ENCODE measurements at regions not wholly inside any gene's neighbourhood (a gene's known extent, or its start where the extent isn't known, plus 50 kb on each side); places are given as distances from the start of the nearest gene placed in this dataset.
"Not testable (repeated sequence)": the region's sequence is repeated elsewhere in the genome, so short reads cannot be mapped to it uniquely, and the experiment has no call there.

- DNase-seq, result no peak
Measured at GRCh38 chr6:56904068-56904467, 50.8 kb upstream of the BEND6 start.

- peak; percentile 54 to 74 (median 56) for DNase-seq
Measured at GRCh38 chr6:56902641-56903464, 52.1 kb upstream of the BEND6 start.

- DNase-seq, result no peak
Measured at GRCh38 chr6:56900784-56901183, 54.1 kb upstream of the BEND6 start.

- DNase-seq, result no peak
Measured at GRCh38 chr6:56899753-56900152, 55.2 kb upstream of the BEND6 start.

GRCh38 chr6:56899311-56899710 is 55.6 kb upstream of the BEND6 start:
- DNase-seq, result no peak

GRCh38 chr6:56897789-56898529 is 56.9 kb upstream of the BEND6 start:
- DNase-seq, result no peak

- no peak for DNase-seq
Measured at GRCh38 chr6:56891754-56892153, 63.2 kb upstream of the BEND6 start.

GRCh38 chr6:56890683-56891429 is 64.1 kb upstream of the BEND6 start:
- peak; percentile 72 to 85 (median 84) for DNase-seq

GRCh38 chr6:56890066-56890465 is 64.8 kb upstream of the BEND6 start:
- DNase-seq, result no peak

GRCh38 chr6:56889492-56889891 is 65.4 kb upstream of the BEND6 start:
- no peak for DNase-seq

- no peak for DNase-seq
Measured at GRCh38 chr6:56888687-56889086, 66.2 kb upstream of the BEND6 start.

- no peak for DNase-seq
Measured at GRCh38 chr6:56887086-56887485, 67.8 kb upstream of the BEND6 start.

- no peak for DNase-seq
Measured at GRCh38 chr6:56877922-56878321, 77.0 kb upstream of the BEND6 start.

GRCh38 chr6:56875961-56876360 is 78.9 kb upstream of the BEND6 start:
- no peak for DNase-seq

- DNase-seq, result no peak
Measured at GRCh38 chr6:56875523-56875922, 79.4 kb upstream of the BEND6 start.

- DNase-seq, result no peak
Measured at GRCh38 chr6:56874328-56874727, 80.6 kb upstream of the BEND6 start.

- DNase-seq, result not testable (repeated sequence)
Measured at GRCh38 chr6:56870053-56870452, 84.9 kb upstream of the BEND6 start.

- DNase-seq, result no peak
Measured at GRCh38 chr6:56869346-56869745, 85.6 kb upstream of the BEND6 start.

- peak in 2 of 3 donors; percentile 34 to 40 for DNase-seq
Measured at GRCh38 chr6:56868687-56869086, 86.2 kb upstream of the BEND6 start.

GRCh38 chr6:56866917-56867522 is 87.9 kb upstream of the BEND6 start:
- peak; percentile 38 to 59 (median 54) for DNase-seq

- DNase-seq, result no peak
Measured at GRCh38 chr6:56865081-56865875, 89.6 kb upstream of the BEND6 start.

- peak in 1 of 3 donors; percentile 21 for DNase-seq
Measured at GRCh38 chr6:56864171-56864616, 90.7 kb upstream of the BEND6 start.
